Endothelial cell (in vitro differentiated cells): ENCODE measurements at regions not wholly inside any gene's neighbourhood (a gene's known extent, or its start where the extent isn't known, plus 50 kb on each side); places are given as distances from the start of the nearest gene placed in this dataset.

Experiments used
- DNase-seq: peaks from one replicate; pipeline ENCODE4 v3.0.0; 2021; ENCODE audit warnings: low spot score
- H3K27ac Mint-ChIP-seq: one replicate; pipeline ENCODE4 v1.8.0; 2021; ENCODE audit warnings: mixed read lengths, inconsistent platforms; ENCODE audit not compliant: unreplicated experiment
- H3K27me3 Mint-ChIP-seq: one replicate; pipeline ENCODE4 v1.8.0; 2021; ENCODE audit warnings: mild to moderate bottlenecking, moderate library complexity, mixed read lengths, inconsistent platforms; ENCODE audit not compliant: unreplicated experiment
- H3K36me3 Mint-ChIP-seq: one replicate; pipeline ENCODE4 v1.8.0; 2021; ENCODE audit warnings: mild to moderate bottlenecking, low read depth, mixed read lengths, inconsistent platforms; ENCODE audit not compliant: unreplicated experiment
- H3K4me1 Mint-ChIP-seq: one replicate; pipeline ENCODE4 v1.8.0; 2021; ENCODE audit warnings: mild to moderate bottlenecking, mixed read lengths, inconsistent platforms; ENCODE audit not compliant: unreplicated experiment
- H3K4me3 Mint-ChIP-seq: one replicate; pipeline ENCODE4 v1.8.0; 2021; ENCODE audit warnings: mild to moderate bottlenecking, mixed read lengths, inconsistent platforms; ENCODE audit not compliant: unreplicated experiment
- H3K9me3 Mint-ChIP-seq: one replicate; pipeline ENCODE4 v1.8.0; 2021; ENCODE audit warnings: mixed read lengths, inconsistent platforms; ENCODE audit not compliant: unreplicated experiment
- CTCF ChIP-seq: fragments of 200-600 bp; sonication (generic); IDR thresholded peaks from one replicate; pipeline ENCODE4 v1.5.0; 2021; ENCODE audit warnings: antibody characterized with exemption; ENCODE audit not compliant: unreplicated experiment

- no peaks in the 10 kb centered on the region for H3K36me3 Mint-ChIP-seq
- no peaks in the 10 kb centered on the region for H3K9me3 Mint-ChIP-seq
- peaks cover 4% of the 10 kb centered on the region for H3K4me1 Mint-ChIP-seq
- no peak overlapping the region for H3K27ac Mint-ChIP-seq
- DNase-seq, result no peak
- no peak overlapping the region for H3K4me3 Mint-ChIP-seq
- no peak for TF ChIP-seq CTCF
- no peaks in the 10 kb centered on the region for H3K27me3 Mint-ChIP-seq
Measured at GRCh38 chr3:31159331-31160039, 265.0 kb upstream of the GADL1 start.

- H3K27ac Mint-ChIP-seq, result no peak overlapping the region
- no peaks in the 10 kb centered on the region for H3K9me3 Mint-ChIP-seq
- no peak for DNase-seq
- H3K4me1 Mint-ChIP-seq, result peaks cover 8% of the 10 kb centered on the region
- no peaks in the 10 kb centered on the region for H3K36me3 Mint-ChIP-seq
- no peaks in the 10 kb centered on the region for H3K27me3 Mint-ChIP-seq
- no peak overlapping the region for H3K4me3 Mint-ChIP-seq
- no peak for TF ChIP-seq CTCF
Measured at GRCh38 chr3:31161889-31162288, 267.4 kb upstream of the GADL1 start.

GRCh38 chr3:31164381-31164780 lies 269.9 kb upstream of the GADL1 start:
- peaks cover 2% of the 10 kb centered on the region for H3K27me3 Mint-ChIP-seq
- H3K27ac Mint-ChIP-seq, result no peak overlapping the region
- no peak overlapping the region for H3K4me3 Mint-ChIP-seq
- no peak for DNase-seq
- no peaks in the 10 kb centered on the region for H3K36me3 Mint-ChIP-seq
- H3K9me3 Mint-ChIP-seq, result no peaks in the 10 kb centered on the region
- peaks cover 8% of the 10 kb centered on the region for H3K4me1 Mint-ChIP-seq
- TF ChIP-seq CTCF, result no peak

GRCh38 chr3:31165399-31165860 lies 271.0 kb upstream of the GADL1 start:
- H3K9me3 Mint-ChIP-seq, result no peaks in the 10 kb centered on the region
- no peaks in the 10 kb centered on the region for H3K36me3 Mint-ChIP-seq
- peaks cover 8% of the 10 kb centered on the region for H3K4me1 Mint-ChIP-seq

More at GRCh38 chr3:31165399-31165860, 271.0 kb upstream of the GADL1 start:
- no peak for TF ChIP-seq CTCF
- peaks cover 2% of the 10 kb centered on the region for H3K27me3 Mint-ChIP-seq
- no peak overlapping the region for H3K4me3 Mint-ChIP-seq
- H3K27ac Mint-ChIP-seq, result no peak overlapping the region
- DNase-seq, result no peak
